ES-I3 (cell line): ENCODE measurements at regions not wholly inside any gene's neighbourhood (a gene's known extent, or its start where the extent isn't known, plus 50 kb on each side); places are given as distances from the start of the nearest gene placed in this dataset.
"Not testable (repeated sequence)": the region's sequence is repeated elsewhere in the genome, so short reads cannot be mapped to it uniquely, and the experiment has no call there.

Experiments
- H3K36me3 ChIP-seq: 2 replicates; pipeline ENCODE4 v1.6.1; 2013; ENCODE audit warnings: mild to moderate bottlenecking, low read length, control low read depth, moderate library complexity; ENCODE audit not compliant: insufficient read depth
- H3K4me1 ChIP-seq: 2 replicates; pipeline ENCODE4 v1.6.1; 2013; ENCODE audit warnings: mild to moderate bottlenecking, control low read depth, low read length; ENCODE audit not compliant: insufficient read depth
- H3K9ac ChIP-seq: 2 replicates; pipeline ENCODE4 v1.6.1; 2013; ENCODE audit warnings: low read depth, mild to moderate bottlenecking, low read length, moderate library complexity
- H3K9me3 ChIP-seq: 2 replicates; pipeline ENCODE4 v1.6.1; 2013; ENCODE audit warnings: mild to moderate bottlenecking, low read length, moderate library complexity; ENCODE audit not compliant: control insufficient read depth, insufficient read depth

- Histone ChIP-seq H3K4me1 (peaks cover 24% of the 10 kb centered on the region; the same call in 1 of the 2 replicates), H3K9ac (no peak overlapping the region), H3K9me3 (no peaks in the 10 kb centered on the region), H3K36me3 (no peaks in the 10 kb centered on the region)
Observed at GRCh38 chr5:30390095-30390494, 803.4 kb upstream of the CDH6 start.

GRCh38 chr5:30387974-30388632, 805.4 kb upstream of the CDH6 start:
- H3K36me3 ChIP-seq, result no peaks in the 10 kb centered on the region
- no peak overlapping the region; the same call in 1 of the 2 replicates for H3K9ac ChIP-seq
- no peaks in the 10 kb centered on the region for H3K9me3 ChIP-seq
- peaks cover 24% of the 10 kb centered on the region; the same call in 1 of the 2 replicates for H3K4me1 ChIP-seq

GRCh38 chr5:30385754-30386153, 807.7 kb upstream of the CDH6 start:
- Histone ChIP-seq H3K9me3 (no peaks in the 10 kb centered on the region), H3K36me3 (no peaks in the 10 kb centered on the region), H3K4me1 (peaks cover 24% of the 10 kb centered on the region; the same call in 1 of the 2 replicates)

GRCh38 chr5:30384171-30384570, 809.3 kb upstream of the CDH6 start:
- no peaks in the 10 kb centered on the region for H3K36me3 ChIP-seq
- H3K9ac ChIP-seq, result no peak overlapping the region
- no peaks in the 10 kb centered on the region for H3K9me3 ChIP-seq
- H3K4me1 ChIP-seq, result peaks cover 12% of the 10 kb centered on the region; the same call in 1 of the 2 replicates

More at GRCh38 chr5:30385754-30386153, 807.7 kb upstream of the CDH6 start:
- no peak overlapping the region for H3K9ac ChIP-seq

GRCh38 chr5:30380228-30380627, 813.3 kb upstream of the CDH6 start:
- no peaks in the 10 kb centered on the region for H3K4me1 ChIP-seq
- H3K9ac ChIP-seq, result no peak overlapping the region
- no peaks in the 10 kb centered on the region for H3K9me3 ChIP-seq
- H3K36me3 ChIP-seq, result no peaks in the 10 kb centered on the region

GRCh38 chr5:30376848-30377247, 816.6 kb upstream of the CDH6 start:
- Histone ChIP-seq H3K9me3 (no peaks in the 10 kb centered on the region), H3K36me3 (no peaks in the 10 kb centered on the region)

GRCh38 chr5:30368064-30368463, 825.4 kb upstream of the CDH6 start:
- Histone ChIP-seq H3K9me3 (no peaks in the 10 kb centered on the region), H3K4me1 (no peaks in the 10 kb centered on the region), H3K9ac (no peak overlapping the region), H3K36me3 (no peaks in the 10 kb centered on the region)

More at GRCh38 chr5:30376848-30377247, 816.6 kb upstream of the CDH6 start:
- Histone ChIP-seq H3K4me1 (no peaks in the 10 kb centered on the region), H3K9ac (no peak overlapping the region)

- H3K9me3 ChIP-seq, H3K9ac ChIP-seq, H3K36me3 ChIP-seq, H3K4me1 ChIP-seq: not testable (repeated sequence)
Observed at GRCh38 chr5:30365031-30365430, 828.5 kb upstream of the CDH6 start.

GRCh38 chr5:30357371-30357770, 836.1 kb upstream of the CDH6 start:
- no peaks in the 10 kb centered on the region for H3K36me3 ChIP-seq
- no peaks in the 10 kb centered on the region for H3K4me1 ChIP-seq
- no peak overlapping the region for H3K9ac ChIP-seq
- no peaks in the 10 kb centered on the region for H3K9me3 ChIP-seq

GRCh38 chr5:30355675-30356074, 837.8 kb upstream of the CDH6 start:
- Histone ChIP-seq H3K9me3 (no peaks in the 10 kb centered on the region), H3K36me3 (no peaks in the 10 kb centered on the region), H3K4me1 (no peaks in the 10 kb centered on the region), H3K9ac (no peak overlapping the region)

- Histone ChIP-seq H3K9me3 (no peaks in the 10 kb centered on the region), H3K9ac (no peak overlapping the region), H3K4me1 (no peaks in the 10 kb centered on the region), H3K36me3 (no peaks in the 10 kb centered on the region)
Observed at GRCh38 chr5:30347858-30348257, 845.6 kb upstream of the CDH6 start.

GRCh38 chr5:30345539-30346345, 847.7 kb upstream of the CDH6 start:
- not testable (repeated sequence) for H3K9ac ChIP-seq, H3K4me1 ChIP-seq, H3K36me3 ChIP-seq, H3K9me3 ChIP-seq

GRCh38 chr5:30343707-30344106, 849.8 kb upstream of the CDH6 start:
- H3K4me1 ChIP-seq, result no peaks in the 10 kb centered on the region
- no peak overlapping the region for H3K9ac ChIP-seq
- H3K36me3 ChIP-seq, result no peaks in the 10 kb centered on the region
- H3K9me3 ChIP-seq, result no peaks in the 10 kb centered on the region

- Histone ChIP-seq H3K4me1 (no peaks in the 10 kb centered on the region), H3K9ac (no peak overlapping the region), H3K9me3 (no peaks in the 10 kb centered on the region), H3K36me3 (no peaks in the 10 kb centered on the region)
Observed at GRCh38 chr5:30341466-30341865, 852.0 kb upstream of the CDH6 start.

- no peaks in the 10 kb centered on the region for H3K9me3 ChIP-seq
- H3K36me3 ChIP-seq, result no peaks in the 10 kb centered on the region
- no peaks in the 10 kb centered on the region for H3K4me1 ChIP-seq
- H3K9ac ChIP-seq, result no peak overlapping the region
Observed at GRCh38 chr5:30337084-30337573, 856.4 kb upstream of the CDH6 start.
